NB4 (cell line): ENCODE measurements at regions not wholly inside any gene's neighbourhood (a gene's known extent, or its start where the extent isn't known, plus 50 kb on each side); places are given as distances from the start of the nearest gene placed in this dataset.
"Not testable (repeated sequence)": the region's sequence is repeated elsewhere in the genome, so short reads cannot be mapped to it uniquely, and the experiment has no call there.

Experiments used
- DNase-seq: peaks from one replicate; pipeline ENCODE4 v3.0.0; 2010; ENCODE audit warnings: low read depth
- H3K4me3 ChIP-seq: one replicate; pipeline ENCODE4 v1.5.1; 2011; ENCODE audit warnings: mild to moderate bottlenecking, low read depth, low read length, moderate library complexity
- MYC ChIP-seq: IDR thresholded peaks from 2 replicates; pipeline ENCODE4 v1.6.1; 2011; ENCODE audit warnings: low read depth, low read length
- POLR2A ChIP-seq: IDR thresholded peaks from 2 replicates; pipeline ENCODE4 v1.6.1; 2011; ENCODE audit warnings: mild to moderate bottlenecking; ENCODE audit not compliant: insufficient read length; ENCODE audit errors: extremely low read depth
- TF ChIP-seq, protein P1 (sequence below): IDR thresholded peaks from one replicate; pipeline ENCODE4 v1.5.1; 2012; ENCODE audit warnings: low read depth, low read length
- TF ChIP-seq, protein P2 (sequence below): IDR thresholded peaks from 2 replicates; pipeline ENCODE4 v1.6.1; 2011; ENCODE audit warnings: low read depth, low read length

DNA sequence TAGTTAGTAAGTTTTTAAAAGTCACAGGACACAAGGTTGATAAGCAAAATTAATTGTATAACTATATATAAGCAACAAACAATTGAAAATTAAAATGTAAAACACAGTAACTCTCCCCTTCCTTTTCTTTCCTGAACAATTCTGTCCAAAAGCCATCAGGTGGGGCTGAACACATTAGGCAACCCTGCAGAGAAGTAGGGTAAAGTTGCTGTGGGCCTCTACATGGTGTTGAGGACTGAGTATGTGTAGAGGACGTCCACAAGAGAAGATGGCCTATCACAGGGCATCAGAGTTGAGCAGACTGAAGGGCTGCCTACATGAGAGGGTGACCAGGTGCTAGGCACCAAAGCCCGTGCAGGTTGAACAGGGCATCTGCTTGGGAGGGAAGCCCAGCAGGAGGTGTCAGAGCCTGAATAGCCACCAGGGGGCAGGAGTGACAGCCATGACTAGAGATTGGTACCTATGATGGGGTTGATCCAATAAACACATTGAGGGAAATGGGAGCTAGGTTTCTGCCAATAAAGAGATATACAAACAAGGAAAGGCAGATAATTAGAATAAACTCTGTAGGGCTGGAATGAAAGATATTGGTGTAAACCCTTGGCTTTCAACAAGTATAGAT, 415.1 kb downstream of the NPIPA8 start:
- no peak overlapping the region for H3K4me3 ChIP-seq
- DNase-seq = peak; percentile 53
- TF ChIP-seq MYC = no peak
- TF ChIP-seq, protein P1, sequence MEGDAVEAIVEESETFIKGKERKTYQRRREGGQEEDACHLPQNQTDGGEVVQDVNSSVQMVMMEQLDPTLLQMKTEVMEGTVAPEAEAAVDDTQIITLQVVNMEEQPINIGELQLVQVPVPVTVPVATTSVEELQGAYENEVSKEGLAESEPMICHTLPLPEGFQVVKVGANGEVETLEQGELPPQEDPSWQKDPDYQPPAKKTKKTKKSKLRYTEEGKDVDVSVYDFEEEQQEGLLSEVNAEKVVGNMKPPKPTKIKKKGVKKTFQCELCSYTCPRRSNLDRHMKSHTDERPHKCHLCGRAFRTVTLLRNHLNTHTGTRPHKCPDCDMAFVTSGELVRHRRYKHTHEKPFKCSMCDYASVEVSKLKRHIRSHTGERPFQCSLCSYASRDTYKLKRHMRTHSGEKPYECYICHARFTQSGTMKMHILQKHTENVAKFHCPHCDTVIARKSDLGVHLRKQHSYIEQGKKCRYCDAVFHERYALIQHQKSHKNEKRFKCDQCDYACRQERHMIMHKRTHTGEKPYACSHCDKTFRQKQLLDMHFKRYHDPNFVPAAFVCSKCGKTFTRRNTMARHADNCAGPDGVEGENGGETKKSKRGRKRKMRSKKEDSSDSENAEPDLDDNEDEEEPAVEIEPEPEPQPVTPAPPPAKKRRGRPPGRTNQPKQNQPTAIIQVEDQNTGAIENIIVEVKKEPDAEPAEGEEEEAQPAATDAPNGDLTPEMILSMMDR = peak; percentile 69

DNA sequence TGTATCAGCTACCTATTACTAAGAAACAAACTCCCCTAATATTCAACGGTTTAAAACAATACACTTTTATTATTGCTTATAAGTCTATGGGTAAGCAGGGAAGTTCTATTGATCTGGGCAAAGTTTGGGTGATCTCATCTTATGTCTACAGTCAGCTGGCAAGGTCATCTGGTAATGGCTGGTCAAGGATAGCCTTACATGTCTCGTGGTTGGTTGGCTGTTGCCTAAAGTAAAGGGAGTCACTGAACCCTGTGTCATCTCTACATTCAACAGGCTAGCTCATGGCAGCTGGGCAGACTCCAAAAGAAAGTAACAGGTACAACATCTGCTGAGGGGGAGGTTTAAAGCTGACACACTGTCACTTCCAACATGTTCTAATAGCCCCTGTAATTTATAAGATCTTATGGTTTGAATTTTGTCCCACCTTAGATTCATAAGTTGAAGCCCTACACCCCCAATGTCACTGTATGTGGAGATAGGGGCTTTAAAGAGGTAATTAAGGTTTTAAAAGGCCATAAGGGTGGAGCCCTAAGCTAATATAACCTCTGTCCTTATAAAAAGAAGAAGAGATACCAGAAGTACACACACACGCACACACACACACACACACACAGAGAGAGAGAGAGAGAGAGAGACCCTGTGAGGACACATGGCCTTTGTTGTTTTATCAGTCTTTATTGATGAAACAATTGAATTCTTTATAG, 419.1 kb downstream of the NPIPA8 start:
- no peak for DNase-seq
- no peak for TF ChIP-seq POLR2A
- no peak for TF ChIP-seq MYC
- TF ChIP-seq, protein P2, sequence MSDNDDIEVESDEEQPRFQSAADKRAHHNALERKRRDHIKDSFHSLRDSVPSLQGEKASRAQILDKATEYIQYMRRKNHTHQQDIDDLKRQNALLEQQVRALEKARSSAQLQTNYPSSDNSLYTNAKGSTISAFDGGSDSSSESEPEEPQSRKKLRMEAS = no peak
- TF ChIP-seq, protein P1 = no peak
- H3K4me3 ChIP-seq = no peak overlapping the region

DNA sequence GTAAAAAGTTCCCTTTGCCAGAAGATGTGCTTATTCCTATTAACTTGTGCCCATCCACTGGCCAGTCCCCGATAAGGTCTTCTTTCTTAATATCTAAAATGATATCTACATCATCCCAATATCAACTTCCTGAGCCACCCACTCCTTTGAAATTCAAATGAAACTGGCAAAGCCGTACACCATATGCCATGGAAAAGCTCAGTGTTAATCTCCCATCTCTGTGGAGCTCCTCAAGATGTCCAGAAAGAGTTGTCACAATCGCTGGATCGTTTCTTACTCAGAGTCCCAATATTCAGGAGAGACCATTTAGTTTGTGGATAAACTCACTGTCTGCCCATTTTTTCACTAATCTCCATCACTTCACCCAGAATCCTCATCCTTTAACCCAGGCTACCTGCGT, 420.7 kb downstream of the NPIPA8 start:
- DNase-seq = no peak
- H3K4me3 ChIP-seq = no peak overlapping the region
- TF ChIP-seq MYC (no peak), POLR2A (no peak)
- TF ChIP-seq, protein P2 = no peak
- TF ChIP-seq, protein P1 = no peak

DNA sequence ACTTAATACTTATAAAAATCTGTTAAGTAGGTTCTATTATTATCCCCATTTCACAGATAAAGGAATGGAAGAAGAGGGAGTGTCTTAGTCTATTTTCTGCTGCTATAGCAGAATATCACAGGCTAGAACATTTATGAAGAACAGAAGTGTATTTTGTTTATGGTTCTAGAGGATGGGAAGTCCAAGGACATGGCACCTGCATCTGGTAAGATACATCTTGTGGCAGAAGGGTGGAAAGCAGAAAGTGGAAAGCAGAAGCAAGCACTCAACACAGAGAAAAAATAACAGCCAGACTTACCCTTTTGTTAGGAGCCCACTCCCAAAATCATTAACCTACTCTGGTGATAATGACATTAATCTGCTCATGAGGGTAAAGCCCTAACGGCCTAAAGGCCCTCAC, 422.4 kb downstream of the NPIPA8 start:
- TF ChIP-seq, protein P2 = no peak
- TF ChIP-seq MYC (no peak), POLR2A (no peak)
- TF ChIP-seq, protein P1 = no peak
- DNase-seq = no peak
- no peak overlapping the region for H3K4me3 ChIP-seq

DNA sequence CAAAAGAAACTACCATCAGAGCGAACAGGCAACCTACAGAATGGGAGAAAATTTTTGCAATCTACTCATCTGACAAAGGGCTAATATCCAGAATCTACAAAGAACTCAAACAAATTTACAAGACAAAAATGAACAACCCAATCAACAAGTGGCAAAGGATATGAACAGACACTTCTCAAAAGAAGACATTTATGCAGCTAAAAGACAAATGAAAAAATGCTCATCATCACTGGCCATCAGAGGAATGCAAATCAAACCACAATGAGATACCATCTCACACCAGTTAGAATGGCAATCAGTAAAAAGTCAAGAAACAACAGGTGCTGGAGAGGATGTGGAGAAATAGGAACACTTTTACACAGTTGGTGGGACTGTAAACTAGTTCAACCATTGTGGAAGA, 425.0 kb downstream of the NPIPA8 start:
- not testable (repeated sequence) for DNase-seq, H3K4me3 ChIP-seq

DNA sequence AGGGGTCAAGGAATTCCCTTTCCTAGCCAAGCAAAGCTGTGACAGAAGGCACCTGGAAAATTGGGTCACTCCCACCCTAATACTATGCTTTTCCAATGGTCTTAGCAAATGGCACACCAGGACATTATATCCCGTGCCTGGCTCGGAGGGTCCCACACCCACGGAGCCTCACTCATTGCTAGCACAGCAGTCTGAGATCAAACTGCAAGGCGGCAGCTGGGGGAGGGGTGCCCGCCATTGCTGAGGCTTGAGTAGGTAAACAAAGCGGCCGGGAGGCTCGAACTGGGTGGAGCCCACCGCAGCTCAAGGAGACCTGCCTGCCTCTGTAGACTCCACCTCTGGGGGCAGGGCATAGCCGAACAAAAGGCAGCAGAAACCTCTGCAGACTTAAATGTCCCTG, 429.9 kb downstream of the NPIPA8 start:
- not testable (repeated sequence) for DNase-seq, H3K4me3 ChIP-seq

DNA sequence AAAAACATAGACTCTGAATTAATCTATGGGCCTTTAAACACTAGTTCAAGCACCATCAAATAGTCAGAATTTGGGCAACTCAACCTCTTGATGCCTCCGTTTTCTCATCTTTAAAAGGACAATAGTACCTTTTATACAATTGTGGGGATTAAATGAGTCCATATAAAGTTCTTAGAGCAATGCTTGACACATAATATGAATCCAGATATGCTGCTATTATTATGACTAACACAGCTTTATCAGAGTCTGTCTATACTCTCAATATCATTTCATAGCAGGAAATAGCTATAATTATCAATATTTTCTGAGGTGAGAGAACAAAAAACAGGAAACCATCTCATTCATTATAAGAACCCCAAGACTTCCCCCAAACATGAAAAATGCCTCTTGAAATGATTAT, 430.5 kb upstream of the XYLT1 start:
- H3K4me3 ChIP-seq = no peak overlapping the region
- no peak for DNase-seq
- TF ChIP-seq, protein P1 = no peak
- TF ChIP-seq, protein P2 = no peak
- TF ChIP-seq POLR2A (no peak), MYC (no peak)
